Lower leg skin (tissue), 3 donors: ENCODE measurements at regions not wholly inside any gene's neighbourhood (a gene's known extent, or its start where the extent isn't known, plus 50 kb on each side); places are given as distances from the start of the nearest gene placed in this dataset.

Experiments used
- POLR2A ChIP-seq, 2 donors: fragments of 450-650 bp; IDR thresholded peaks; one replicate each; pipeline ENCODE4 v1.6.1; 2016 to 2017; ENCODE audit warnings: antibody characterized with exemption in 2 of 2, mild to moderate bottlenecking in 1 of 2, moderate library complexity in 1 of 2
- TF ChIP-seq, protein P1 (sequence below), 3 donors: fragments of 450-650 bp; IDR thresholded peaks; one replicate each; pipeline ENCODE4 v1.5.1; 2016; ENCODE audit warnings: antibody characterized with exemption in 3 of 3, mild to moderate bottlenecking in 3 of 3, moderate library complexity in 2 of 3

- TF ChIP-seq, protein P1, sequence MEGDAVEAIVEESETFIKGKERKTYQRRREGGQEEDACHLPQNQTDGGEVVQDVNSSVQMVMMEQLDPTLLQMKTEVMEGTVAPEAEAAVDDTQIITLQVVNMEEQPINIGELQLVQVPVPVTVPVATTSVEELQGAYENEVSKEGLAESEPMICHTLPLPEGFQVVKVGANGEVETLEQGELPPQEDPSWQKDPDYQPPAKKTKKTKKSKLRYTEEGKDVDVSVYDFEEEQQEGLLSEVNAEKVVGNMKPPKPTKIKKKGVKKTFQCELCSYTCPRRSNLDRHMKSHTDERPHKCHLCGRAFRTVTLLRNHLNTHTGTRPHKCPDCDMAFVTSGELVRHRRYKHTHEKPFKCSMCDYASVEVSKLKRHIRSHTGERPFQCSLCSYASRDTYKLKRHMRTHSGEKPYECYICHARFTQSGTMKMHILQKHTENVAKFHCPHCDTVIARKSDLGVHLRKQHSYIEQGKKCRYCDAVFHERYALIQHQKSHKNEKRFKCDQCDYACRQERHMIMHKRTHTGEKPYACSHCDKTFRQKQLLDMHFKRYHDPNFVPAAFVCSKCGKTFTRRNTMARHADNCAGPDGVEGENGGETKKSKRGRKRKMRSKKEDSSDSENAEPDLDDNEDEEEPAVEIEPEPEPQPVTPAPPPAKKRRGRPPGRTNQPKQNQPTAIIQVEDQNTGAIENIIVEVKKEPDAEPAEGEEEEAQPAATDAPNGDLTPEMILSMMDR (IDR thresholded peaks at IDR 0.05), result no peak
- no peak for TF ChIP-seq POLR2A (IDR thresholded peaks at IDR 0.05)
Measured at GRCh38 chr12:53854701-53855316, 83.8 kb upstream of the HOXC13 start.
